ENCODE measurements at regions not wholly inside any gene's neighbourhood (a gene's known extent, or its start where the extent isn't known, plus 50 kb on each side); places are given as distances from the start of the nearest gene placed in this dataset.
"Not testable (repeated sequence)": the region's sequence is repeated elsewhere in the genome, so short reads cannot be mapped to it uniquely, and the experiment has no call there.

DNA sequence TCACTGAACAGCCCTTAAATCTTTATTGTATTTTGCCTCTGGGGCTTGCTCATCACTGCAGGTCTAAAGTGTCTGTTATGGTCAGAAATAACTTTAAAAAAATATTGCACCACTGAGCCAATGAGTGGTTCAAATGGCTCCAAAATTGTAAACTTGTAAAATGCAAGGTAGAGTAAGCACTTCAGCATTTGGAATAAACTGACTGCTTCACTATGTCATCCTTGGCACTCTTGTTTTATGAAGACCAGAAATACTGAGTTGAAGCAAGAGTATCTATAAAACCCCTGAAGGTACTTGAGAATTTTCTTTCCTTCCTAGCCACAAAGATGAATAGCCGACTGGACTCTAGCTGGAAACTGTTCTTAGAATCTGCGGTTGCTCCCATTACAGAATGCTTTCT, 390.3 kb upstream of the DPH6 start:
- DNase-seq: no peak

DNA sequence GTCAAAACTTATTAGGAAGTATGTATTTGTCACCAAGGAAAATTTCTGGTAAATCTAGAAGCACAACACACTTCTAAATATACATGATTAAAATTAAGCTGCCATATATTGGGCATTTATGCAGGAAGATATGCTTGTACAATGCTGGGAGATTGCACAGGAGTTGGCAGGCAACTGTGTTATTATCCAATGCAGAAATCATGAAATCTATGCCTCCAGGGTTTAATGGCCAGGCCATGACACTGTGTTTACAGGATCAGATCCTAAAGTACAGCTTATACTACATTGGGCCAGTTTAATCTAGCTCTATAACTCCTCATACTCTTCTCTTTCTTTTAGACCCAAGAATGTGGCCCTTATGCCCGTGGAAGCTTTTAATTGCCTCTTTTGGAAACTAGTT, 391.4 kb upstream of the DPH6 start:
- no peak for DNase-seq

DNA sequence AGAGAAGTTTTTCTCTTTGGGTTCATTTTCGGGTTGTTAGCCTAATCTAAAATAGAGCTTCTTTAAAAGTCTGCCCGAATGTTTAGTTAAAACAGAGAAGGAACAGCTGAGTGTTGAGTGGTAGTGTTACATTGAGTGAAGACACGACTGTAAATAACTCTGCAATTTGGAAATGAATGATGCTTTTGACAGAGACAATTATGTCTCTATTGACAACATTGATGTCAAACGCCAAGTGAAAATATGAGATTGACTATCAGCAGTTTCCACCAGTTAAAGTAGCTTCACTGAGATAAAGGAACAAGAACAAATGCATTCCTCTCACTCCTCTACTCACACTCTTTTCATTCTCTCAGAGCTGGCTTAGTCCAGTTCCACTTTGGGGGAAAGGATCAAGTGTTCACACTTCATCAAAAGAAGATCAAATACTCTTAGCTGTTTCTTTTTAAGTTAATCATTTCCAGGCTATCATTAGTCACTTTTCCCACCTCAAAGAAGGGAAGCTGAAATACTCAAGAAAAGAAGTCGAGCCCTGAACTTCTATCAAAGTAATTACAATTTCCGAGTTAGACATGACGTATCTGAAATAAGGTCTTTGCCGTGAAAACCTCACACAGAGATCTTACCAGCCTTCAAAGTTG, 399.1 kb upstream of the DPH6 start:
- DNase-seq: no peak

DNA sequence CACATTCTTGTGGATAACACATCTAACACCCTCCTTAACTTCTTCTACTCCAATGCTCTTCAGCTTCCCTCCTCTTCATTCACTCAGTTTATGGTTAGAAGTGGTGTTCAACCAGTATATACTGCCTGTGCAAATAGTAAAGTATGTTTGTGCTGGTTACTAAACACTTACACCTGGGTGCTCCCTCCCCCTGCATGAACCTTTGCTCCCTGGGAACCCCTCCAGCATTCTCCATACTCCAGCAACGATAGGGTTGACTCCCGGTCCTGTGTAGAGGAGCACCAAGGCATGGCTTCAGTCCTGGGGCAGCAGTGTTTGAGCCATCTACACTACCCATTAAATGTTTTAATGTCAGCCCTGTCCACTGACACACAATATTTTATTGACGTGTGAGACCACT, 407.5 kb upstream of the DPH6 start:
- no peak for DNase-seq

DNA sequence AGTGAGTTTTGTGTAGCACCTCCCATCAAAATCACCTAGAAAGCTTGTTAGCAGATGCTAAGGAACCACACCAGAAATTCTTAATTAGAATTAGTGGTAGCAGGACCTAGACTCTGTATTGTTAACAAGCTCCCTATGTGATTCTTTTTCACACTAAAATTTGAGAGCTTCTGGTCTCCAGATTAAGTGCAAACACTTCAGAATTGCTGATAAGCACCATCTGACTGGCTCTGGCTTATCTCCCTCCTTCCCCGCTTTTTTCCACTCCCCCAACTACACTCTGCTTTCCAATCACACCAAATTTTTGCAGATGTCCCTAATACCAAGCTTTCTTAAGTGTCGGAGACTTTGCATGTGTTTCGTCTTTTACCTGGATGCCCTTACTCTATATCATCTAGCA, 410.1 kb upstream of the DPH6 start:
- DNase-seq: no peak

DNA sequence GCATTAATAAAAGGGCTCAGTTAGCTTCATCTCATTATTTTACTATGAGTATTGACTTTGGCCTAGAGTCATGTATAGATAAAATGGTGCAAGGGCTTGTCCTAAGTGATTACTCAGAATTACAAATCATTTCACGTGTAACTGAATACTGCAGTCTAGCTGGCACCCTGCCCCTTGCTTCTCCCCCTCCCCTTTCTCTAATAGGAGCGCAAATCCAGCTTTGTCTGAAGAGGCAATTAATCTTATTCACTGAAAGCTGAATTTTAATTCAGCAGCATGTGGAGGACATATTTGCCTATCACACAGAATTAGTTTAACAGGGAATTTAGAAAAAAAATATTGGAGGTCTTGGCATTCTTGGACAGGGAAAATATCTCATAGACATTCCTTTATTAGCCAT, 412.1 kb upstream of the DPH6 start:
- peak; percentile 7 for DNase-seq

DNA sequence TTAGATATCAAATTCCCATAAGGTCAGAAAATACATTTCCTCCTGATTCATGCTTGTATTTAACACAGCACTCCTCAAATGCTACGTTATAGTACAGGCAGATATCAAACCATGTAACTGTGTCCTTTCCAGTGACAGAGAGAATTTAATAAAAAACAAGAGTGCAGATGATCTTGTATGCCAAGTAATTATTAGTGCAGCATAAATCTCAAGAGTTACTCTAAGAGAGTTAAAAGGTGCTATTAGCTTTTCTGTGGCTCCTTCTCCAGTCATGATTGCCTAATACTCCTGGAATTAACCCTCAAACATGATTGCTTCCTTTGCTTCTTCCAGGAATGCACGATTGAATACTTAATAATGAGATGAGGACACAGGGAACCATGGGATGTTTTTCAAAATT, 413.0 kb upstream of the DPH6 start:
- DNase-seq: no peak

DNA sequence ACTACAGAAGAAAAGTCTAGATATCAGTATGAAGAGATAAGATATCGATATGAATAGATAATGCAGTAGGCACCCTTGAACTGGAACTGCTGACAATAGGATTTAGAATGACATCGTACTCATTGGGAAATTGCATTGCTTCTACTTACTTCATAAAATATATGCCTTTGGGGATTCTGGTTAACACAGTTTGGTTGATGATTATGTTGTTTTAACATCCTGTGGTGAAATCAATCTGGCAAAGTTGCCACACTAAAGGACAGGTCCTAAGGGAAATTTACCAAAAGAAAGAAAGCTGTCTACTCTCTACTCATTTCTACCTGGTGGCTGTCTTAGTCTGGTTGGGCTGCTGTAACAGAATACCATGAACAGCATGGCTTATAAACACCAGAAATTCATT, 417.4 kb upstream of the DPH6 start:
- no peak for DNase-seq

DNA sequence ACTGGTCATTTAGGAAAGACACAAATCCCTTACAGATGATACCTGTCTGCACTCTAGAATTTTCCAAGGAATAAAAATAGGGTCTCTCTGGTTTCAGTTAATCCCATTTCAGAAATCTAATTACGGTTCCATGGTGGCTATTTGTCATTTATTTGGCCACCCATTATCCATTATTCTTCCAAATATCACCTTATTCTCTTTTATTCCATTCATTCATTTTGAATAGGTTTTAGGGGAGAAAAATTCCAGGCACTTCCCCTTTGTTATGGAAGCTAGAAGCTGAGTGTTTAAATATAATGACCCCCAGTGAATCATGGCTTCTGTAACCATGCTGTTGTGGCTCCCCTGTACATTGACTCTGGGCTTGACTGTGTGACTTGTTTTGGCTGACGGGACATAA, 420.8 kb upstream of the DPH6 start:
- DNase-seq: no peak

DNA sequence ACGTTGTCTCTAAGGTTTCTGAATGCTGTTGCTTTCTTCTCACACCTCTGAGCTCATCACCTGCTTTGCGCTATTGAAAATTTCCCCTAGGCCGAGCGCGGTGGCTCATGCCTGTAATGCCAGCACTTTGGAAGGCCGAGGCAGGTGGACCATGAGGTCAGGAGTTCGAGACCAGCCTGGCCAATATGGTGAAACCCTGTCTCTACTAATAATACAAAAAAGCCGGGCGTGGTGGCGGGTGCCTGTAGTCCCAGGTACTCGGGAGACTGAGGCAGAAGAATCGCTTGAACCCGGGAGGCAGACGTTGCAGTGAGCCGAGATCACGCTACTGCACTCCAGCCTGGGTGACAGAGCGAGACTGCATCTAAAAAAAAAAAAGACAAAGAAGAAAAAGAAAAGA, 422.0 kb upstream of the DPH6 start:
- DNase-seq: not testable (repeated sequence)

DNA sequence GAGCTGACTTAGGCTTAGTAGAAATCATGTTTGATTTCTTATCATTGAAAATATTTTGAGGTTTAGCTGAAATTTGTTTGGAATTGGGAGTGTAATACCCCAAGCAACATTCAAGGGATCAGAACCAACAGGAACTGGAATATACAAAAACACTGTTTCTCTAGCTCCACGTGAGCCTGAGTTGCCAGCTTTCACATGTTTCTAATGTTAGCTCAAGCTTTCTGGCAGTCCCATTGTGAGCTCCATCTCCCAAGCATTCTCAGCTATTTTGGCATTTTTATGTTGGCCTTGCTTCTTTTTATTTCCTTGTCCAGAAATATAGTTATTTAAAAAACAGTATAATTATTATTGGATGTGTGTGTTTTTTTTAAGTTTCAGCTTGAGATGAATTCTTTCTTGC, 427.1 kb upstream of the DPH6 start:
- DNase-seq: no peak

DNA sequence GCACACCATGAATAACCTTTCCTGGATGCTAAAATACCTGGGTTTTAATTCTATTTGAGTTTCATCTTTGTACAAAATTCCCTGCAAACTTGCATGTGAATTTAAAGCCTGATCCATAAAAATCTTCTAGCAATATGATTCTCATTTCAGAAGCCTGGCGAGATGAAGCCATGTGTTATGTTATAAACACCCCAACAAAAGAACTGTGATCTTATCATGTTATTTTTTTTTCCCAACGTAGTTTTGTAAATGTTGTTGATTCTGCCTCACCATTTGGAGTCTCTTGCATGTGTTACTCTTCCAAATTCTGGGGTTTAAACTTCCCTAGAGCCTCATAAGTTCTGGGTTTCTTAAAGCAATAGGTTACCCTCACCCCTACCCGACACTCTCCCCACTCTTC, 428.1 kb upstream of the DPH6 start:
- DNase-seq: no peak

DNA sequence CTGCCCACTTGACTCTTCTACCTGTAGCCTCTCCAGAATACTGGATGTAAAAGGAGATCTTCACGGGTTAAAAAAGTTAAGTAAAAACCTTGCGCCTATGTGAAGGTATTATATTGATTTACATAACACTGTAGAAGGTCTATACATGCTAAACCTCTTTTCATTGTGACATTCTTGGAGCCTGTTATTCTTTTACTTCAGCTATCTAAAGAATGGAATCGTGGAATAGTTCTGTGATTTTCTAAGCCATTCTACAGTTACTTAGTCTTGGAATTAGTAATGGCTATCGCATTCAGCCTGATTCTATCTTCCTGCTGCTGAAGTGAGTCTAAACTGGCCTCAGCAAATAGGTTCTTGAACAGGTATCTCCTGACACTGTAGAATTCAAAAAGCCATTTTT, 430.0 kb upstream of the DPH6 start:
- no peak for DNase-seq

DNA sequence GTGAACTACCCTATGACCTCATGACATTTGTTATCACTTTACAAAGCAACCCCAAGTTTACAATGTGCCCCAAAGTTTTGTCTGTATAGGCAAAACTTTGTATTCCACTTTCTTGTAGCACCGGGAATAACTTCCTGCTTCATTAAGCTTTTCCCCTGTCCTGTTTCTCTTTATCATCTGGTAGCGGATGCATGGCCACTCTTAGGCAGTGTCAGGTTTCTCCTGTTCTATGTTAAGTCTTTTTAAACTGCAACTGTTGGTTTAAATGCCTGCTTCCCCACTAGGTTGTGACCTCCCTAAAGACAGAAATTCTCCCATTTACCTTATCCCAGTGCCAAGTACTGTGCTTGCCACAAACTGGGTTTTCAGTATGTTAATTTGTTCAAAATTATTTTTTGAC, 433.6 kb upstream of the DPH6 start:
- DNase-seq: no peak

DNA sequence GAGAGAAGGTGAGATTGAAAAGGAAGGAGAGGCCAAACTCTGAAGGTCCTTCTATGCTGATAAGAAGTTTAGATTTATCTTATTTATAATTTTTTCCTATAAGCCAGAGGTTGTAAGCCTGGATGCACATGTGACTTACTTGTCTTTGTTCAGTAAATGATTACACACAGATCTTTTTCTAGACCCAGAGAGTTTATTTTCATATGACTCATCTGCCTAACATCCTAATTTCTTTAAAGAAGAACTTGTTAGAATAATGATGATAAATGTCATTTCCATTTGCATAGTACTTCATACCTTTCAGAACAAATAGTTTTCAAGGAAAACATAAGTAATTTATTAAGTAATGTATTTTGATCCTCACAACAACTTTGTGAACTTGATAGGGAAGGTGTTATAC, 434.8 kb upstream of the DPH6 start:
- DNase-seq: no peak

DNA sequence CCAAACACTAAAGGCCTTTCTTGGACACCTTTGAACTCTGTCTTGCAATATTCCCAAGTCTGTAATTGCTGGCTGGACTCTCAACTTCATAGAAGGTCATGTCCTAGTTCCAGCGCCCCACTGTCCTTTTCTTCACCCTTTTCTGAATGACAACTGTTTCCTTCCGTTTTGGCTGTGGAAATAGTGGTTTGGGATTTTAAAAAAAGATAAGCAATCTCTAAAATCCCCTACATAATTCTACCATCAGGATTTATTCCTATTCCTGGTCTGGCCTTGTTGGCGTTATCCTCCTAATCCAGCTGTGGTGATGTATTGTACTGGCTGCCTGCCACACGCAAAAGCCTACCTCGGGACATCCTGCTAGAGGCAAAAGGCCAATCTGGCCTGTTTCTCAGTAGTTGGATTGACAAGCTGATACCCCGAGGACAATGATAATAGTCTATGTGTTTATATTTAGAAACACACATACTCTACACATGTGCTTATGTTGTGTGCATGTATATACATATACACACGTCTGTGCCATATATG, 440.3 kb upstream of the DPH6 start:
- no peak for DNase-seq

DNA sequence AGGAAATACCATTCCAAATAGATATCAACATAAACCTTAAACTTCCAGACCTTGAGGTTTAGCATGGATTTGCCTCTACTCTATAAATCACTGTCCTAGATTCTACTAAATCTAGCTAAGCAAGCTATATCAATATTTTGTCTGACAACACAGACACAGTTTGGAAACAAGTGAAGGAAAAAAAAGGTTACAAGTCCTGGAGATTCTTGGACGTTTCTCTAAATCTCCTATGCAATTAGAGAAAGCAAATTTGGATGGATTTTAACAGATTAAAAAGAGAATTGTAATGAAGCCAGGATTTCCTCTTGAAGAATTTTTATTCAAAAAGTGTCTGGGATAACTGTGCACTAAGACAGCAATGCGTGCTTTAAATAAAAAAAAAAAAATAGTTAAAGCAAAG, 441.1 kb upstream of the DPH6 start:
- no peak for DNase-seq

DNA sequence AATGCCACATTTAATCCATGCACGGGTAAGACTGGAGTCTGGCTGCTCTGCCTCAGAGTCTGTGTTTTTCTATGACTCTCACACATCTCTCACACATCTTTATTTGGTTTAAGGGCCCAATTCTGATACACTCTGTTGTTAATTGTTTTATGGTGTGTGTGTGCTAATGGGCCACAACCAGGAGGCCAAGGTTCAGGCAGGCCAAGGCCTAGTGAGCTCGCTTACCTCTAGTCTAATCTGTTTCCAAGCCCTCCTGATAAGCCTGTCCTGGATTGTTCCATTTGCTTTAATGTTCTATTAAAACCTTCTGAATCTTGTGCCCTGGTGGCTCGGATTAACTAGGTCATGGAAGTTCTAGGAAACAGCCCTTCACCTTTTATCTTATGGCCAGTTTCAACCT, 445.4 kb upstream of the DPH6 start:
- no peak for DNase-seq

DNA sequence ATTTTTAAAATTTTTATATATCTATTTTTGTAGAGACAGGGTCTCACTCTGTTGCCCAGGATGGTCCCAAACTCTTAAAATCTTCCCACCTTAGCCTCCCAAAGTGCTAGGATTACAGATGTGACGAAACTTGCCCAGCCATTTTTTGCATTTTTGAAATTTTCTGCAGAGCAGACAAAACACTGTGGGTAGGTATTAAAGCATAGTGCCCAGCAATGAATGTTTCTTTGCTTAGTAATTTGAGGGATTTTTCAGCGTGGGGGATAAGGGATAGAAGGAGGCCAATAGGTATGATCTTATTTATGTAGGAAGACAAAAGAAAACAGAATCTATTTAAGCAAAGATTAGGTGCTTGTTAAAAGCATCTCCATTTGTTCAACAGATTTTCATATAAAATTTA, 446.8 kb upstream of the DPH6 start:
- no peak for DNase-seq

DNA sequence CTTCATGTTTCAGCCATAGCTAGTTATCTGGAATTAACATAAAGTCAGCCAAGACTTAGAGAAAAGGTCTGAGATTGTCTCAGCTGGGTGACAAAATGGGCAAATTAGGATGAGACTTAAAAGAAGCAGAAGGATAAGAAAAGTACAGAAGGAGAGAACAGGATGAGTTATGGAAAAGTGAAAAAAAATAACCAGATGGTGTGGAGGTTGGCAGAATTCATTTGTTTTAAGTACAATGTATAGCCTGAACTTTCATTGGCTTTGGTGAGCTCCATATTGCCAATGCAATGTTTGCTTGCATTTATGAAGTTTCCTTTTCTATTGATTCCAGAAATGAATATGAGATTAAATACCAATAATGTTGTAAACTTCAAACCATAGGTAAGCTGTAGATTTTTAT, 447.2 kb upstream of the DPH6 start:
- no peak for DNase-seq

DNA sequence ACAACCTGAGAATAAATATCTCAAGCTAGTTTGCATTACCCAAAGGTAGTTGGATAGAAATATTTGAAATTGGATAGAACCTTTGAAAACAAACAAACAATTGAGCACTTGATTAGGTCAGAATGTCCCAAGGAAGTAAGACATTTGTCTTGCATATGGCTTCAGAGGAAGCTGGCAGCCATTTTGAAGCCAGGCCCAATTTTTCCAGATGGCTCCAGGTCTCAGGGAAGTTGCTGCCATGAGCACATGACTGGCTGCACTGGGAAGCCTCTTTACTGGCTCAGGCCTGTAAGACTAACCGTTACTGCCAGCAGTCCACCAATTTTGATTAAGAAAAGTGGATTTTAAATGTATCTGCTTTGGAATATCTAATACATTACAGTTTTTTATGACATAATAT, 448.9 kb upstream of the DPH6 start:
- DNase-seq: no peak

DNA sequence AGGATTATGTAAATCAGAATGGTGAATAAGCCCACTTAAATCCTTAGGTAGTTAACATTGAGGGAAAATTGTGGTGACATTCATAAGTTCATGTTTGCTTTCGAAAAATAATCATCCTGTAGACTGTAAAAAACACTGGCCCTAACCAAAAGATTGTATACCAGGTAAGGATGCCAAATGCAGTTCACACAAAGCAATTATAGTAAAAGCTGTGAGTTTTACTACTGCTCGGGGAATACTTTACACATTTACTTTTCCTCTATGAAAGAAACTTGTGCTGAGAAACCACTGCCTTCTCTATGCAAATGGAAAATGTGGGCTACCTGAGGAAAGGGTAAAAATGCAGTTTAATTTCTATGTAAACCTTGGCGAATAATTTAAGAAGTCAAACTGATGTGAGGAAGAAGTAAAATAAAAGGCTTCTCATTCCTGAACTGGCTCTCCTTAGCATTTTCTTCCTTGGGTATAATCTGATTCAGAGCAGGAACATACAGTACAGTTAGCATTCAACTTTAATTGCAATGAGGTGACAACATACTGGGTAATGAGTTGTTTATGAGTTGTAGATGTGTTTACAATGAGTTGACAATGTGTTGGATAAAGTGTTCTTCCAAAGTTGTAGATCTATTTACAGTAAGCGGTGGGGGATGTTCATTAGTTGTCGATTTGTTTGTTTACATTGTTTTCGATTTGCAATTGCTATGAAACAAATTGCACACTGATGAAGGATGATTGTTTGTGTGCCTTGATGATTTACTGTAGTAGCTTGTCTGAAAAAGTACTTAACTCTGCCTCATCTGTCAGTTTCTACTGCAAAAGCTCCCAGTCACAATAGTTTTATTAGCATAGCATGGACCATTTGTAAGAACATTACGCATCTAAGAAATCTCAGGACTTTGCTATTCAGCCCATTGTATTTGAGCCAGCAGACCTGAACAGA, 453.0 kb upstream of the DPH6 start:
- DNase-seq: no peak

DNA sequence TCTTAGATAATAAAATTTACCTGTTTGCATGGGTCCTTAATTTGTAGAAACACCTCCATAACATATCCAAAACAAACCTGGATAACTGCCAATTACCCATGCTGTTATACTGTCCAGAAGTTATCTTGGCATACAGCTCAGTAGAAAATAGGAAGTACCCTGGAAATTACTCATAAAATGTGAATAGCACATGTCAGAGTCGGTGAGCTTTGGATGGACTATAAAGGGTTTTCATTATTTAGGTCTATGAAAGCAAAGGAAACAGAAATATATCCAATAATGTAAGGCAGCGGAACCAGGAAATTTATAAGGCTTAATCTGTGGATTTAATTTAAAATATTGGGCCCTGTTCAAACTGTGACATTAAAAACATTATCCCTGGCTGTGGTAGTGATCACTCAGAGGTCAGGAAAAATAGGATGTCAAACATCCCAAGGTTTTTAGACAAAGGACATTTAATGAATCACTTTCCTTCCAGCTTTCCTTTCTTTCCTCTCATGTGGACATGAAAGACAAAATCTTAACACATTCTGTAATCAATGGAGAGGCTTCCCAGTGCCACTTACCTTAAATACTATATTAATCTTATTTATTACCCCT, 459.0 kb upstream of the DPH6 start:
- no peak for DNase-seq

DNA sequence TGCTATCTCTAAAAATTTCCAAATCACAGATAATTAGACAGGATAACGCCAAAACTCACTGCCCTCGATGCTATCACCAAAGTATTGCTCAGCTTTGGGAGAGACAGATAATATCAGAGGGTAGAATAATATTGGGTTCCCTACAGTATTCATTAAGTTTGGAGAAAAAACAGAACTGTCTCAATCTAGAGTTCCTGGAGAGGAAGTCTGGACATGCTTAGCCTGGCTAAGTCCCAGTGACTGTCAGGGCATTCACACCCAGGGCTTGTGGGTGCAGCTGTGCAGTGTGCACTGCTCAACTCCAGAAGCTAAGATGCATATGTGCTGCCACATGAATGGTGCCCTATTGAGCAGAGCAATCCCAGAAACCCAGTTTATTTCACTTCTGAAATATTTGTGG, 459.6 kb upstream of the DPH6 start:
- no peak for DNase-seq

Measured in NCI-H2171 treated with DMSO at 0.1 percent for 48 hours (cell line).